ENCODE measurements at regions not wholly inside any gene's neighbourhood (a gene's known extent, or its start where the extent isn't known, plus 50 kb on each side); places are given as distances from the start of the nearest gene placed in this dataset.

- no peaks in the 10 kb centered on the region for H3K4me1 ChIP-seq (ENCODE audit: insufficient read depth, low read length)
- no peak overlapping the region for H3K27ac ChIP-seq (ENCODE audit: insufficient read length, low read depth, low read length)
- peaks cover 23 to 41% of the 10 kb centered on the region in 2 experiments for H3K4me1 Mint-ChIP-seq
- peaks cover 9 to 14% (median 14%) of the 10 kb centered on the region in 3 experiments; a peak in 6 of 7 replicates for H3K36me3 Mint-ChIP-seq (ENCODE audit: insufficient read depth in 1 of 3, low read depth in 3 of 3)
- no peak overlapping the region for H4K91ac ChIP-seq (ENCODE audit: insufficient read length, low read depth, low read length)
- no peak overlapping the region for H4K8ac ChIP-seq (replicated peaks; ENCODE audit: insufficient read length, low read depth, low read length)
- no peak overlapping the region for H3K9ac ChIP-seq (ENCODE audit: extremely low read depth, insufficient read length, low read length)
- H2AFZ ChIP-seq (ENCODE audit: low read length): no peak overlapping the region
- H3K56ac ChIP-seq (ENCODE audit: insufficient read length, low read depth, low read length): no peak overlapping the region
- no peak overlapping the region for H2BK5ac ChIP-seq (ENCODE audit: insufficient read length, low read length)
- no peak overlapping the region for H3K4me2 ChIP-seq (ENCODE audit: insufficient read depth, insufficient read length, low read length)
- WGBS (ENCODE audit: extremely low coverage, insufficient read length, low lambda C conversion rate): no CpG with 5 or more reads among the region's 5 CpGs
- H3K14ac ChIP-seq (ENCODE audit: insufficient read depth, low read length): no peak overlapping the region
- H3K9me3 ChIP-seq (ENCODE audit: control insufficient read depth, low read depth, low read length): no peaks in the 10 kb centered on the region
- no peak overlapping the region for H3T11ph ChIP-seq (ENCODE audit: low read length)
- no peak overlapping the region for H3K4ac ChIP-seq (ENCODE audit: low read depth, low read length)
- H3K79me2 ChIP-seq (ENCODE audit: insufficient read depth, low read length): no peaks in the 10 kb centered on the region
- no peak overlapping the region for H3K4me3 Mint-ChIP-seq
- H4K5ac ChIP-seq (ENCODE audit: insufficient read length, low read depth, low read length): no peak overlapping the region
- no peak overlapping the region for H2BK120ac ChIP-seq (ENCODE audit: low read depth, low read length, poor library complexity, severe bottlenecking)
- H4K20me1 ChIP-seq (ENCODE audit: control insufficient read depth, insufficient read depth, insufficient read length): no peaks in the 10 kb centered on the region
- H2BK20ac ChIP-seq (ENCODE audit: low read depth, low read length, poor library complexity, severe bottlenecking): no peak overlapping the region
- no peaks in the 10 kb centered on the region for H3K27me3 ChIP-seq (ENCODE audit: insufficient read depth, low read length)
- no peaks in the 10 kb centered on the region for H3K79me1 ChIP-seq (ENCODE audit: insufficient read depth, low read depth, low read length, poor library complexity, severe bottlenecking)
- no peak overlapping the region for H2BK15ac ChIP-seq (ENCODE audit: low read depth, low read length)
- no peak for DNase-seq
- no peak overlapping the region for H3K27ac Mint-ChIP-seq
- no peak overlapping the region for H3K18ac ChIP-seq (ENCODE audit: insufficient read length, low read depth, low read length)
- H2BK12ac ChIP-seq (ENCODE audit: insufficient read length, low read depth, low read length): no peak overlapping the region
- H3K27me3 Mint-ChIP-seq (ENCODE audit: low read depth): no peaks in the 10 kb centered on the region
- no peaks in the 10 kb centered on the region for H3K23me2 ChIP-seq (ENCODE audit: insufficient read length, low read depth, low read length, poor library complexity, severe bottlenecking)
- TF ChIP-seq CTCF (conservative IDR thresholded peaks at IDR 0.05): no peak
- H3K23ac ChIP-seq (ENCODE audit: insufficient read length, low read depth, low read length): no peak overlapping the region
- no peak overlapping the region for H2AK5ac ChIP-seq (ENCODE audit: insufficient read length, low read length)
- peaks cover 10 to 12% of the 10 kb centered on the region in 2 experiments; a peak in 3 of 5 replicates for H3K9me3 Mint-ChIP-seq
Observed at GRCh38 chr5:124457101-124457500, 289.3 kb downstream of the ZNF608 start.
